Keratinocyte (primary cell): ENCODE measurements at regions not wholly inside any gene's neighbourhood (a gene's known extent, or its start where the extent isn't known, plus 50 kb on each side); places are given as distances from the start of the nearest gene placed in this dataset.

Source experiments
- DNase-seq: peaks from one replicate; pipeline ENCODE4 v3.0.0-alpha.2; 2011; ENCODE audit warnings: low read depth, missing footprints, low spot score
- FAIRE-seq: peaks from 2 replicates; lab custom pipeline; 2011; peaks lifted over from hg19 to GRCh38; lab: Jason Lieb, UNC
- H2AFZ ChIP-seq: 2 replicates; pipeline ENCODE4 v1.6.0; 2012; ENCODE audit warnings: low read length, control low read depth, inconsistent platforms; ENCODE audit not compliant: control insufficient read depth
- H3K27ac ChIP-seq: 2 replicates; pipeline ENCODE4 v1.5.1; 2011; ENCODE audit warnings: low read length; ENCODE audit not compliant: control insufficient read depth, insufficient read depth
- H3K27me3 ChIP-seq: 3 replicates; pipeline ENCODE4 v1.6.0; 2011; ENCODE audit warnings: low read length; ENCODE audit not compliant: control insufficient read depth, insufficient read depth; ENCODE audit errors: extremely low read depth
- H3K36me3 ChIP-seq, 2 experiments: 2 replicates in 1 of 2; 3 replicates in 1 of 2; pipeline ENCODE4 v1.5.1; 2011; ENCODE audit warnings: low read length in 2 of 2, mild to moderate bottlenecking in 1 of 2; ENCODE audit not compliant: control insufficient read depth in 2 of 2, insufficient read depth in 2 of 2; ENCODE audit errors: extremely low read depth in 1 of 2
- H3K4me1 ChIP-seq: 3 replicates; pipeline ENCODE4 v1.5.1; 2011; ENCODE audit warnings: low read length; ENCODE audit not compliant: control insufficient read depth, insufficient read depth; ENCODE audit errors: extremely low read depth
- H3K4me2 ChIP-seq: 3 replicates; pipeline ENCODE4 v1.6.0; 2011; ENCODE audit warnings: low read depth, low read length; ENCODE audit not compliant: control insufficient read depth, insufficient read depth; ENCODE audit errors: extremely low read depth
- H3K4me3 ChIP-seq, 3 experiments: fragments of 200-600 bp in 1 of 3; sonication (generic) in 1 of 3; 2 replicates in 2 of 3; 3 replicates in 1 of 3; pipeline ENCODE4 v1.5.1; 2011 to 2016; ENCODE audit warnings: low read length in 3 of 3, mild to moderate bottlenecking in 3 of 3, control low read depth in 2 of 3, inconsistent platforms in 1 of 3, low read depth in 1 of 3, mixed read lengths in 1 of 3, mixed run types in 1 of 3, moderate library complexity in 1 of 3; ENCODE audit not compliant: control insufficient read depth in 2 of 3, insufficient read depth in 2 of 3; ENCODE audit errors: extremely low read depth in 1 of 3
- H3K79me2 ChIP-seq: 2 replicates; pipeline ENCODE4 v1.6.0; 2012; ENCODE audit warnings: low read length; ENCODE audit not compliant: control insufficient read depth, insufficient read depth
- H3K9ac ChIP-seq: 3 replicates; pipeline ENCODE4 v1.6.0; 2011; ENCODE audit warnings: low read length; ENCODE audit not compliant: control insufficient read depth, insufficient read depth; ENCODE audit errors: extremely low read depth
- H3K9me1 ChIP-seq: 3 replicates; pipeline ENCODE4 v1.6.0; 2011; ENCODE audit warnings: low read length; ENCODE audit not compliant: control insufficient read depth, insufficient read depth; ENCODE audit errors: extremely low read depth
- H3K9me3 ChIP-seq: 2 replicates; pipeline ENCODE4 v1.5.1; 2012; ENCODE audit warnings: low read depth, low read length; ENCODE audit not compliant: control insufficient read depth
- H4K20me1 ChIP-seq: 3 replicates; pipeline ENCODE4 v1.6.0; 2011; ENCODE audit warnings: low read length; ENCODE audit not compliant: control insufficient read depth, insufficient read depth; ENCODE audit errors: extremely low read depth
- CTCF ChIP-seq, 3 experiments: IDR thresholded peaks in 1 of 3; conservative IDR thresholded peaks in 1 of 3; optimal IDR thresholded peaks in 1 of 3; 2 replicates in 2 of 3; 3 replicates in 1 of 3; pipeline versions ENCODE3 to v1.5.1; 2011; ENCODE audit warnings: low read length in 3 of 3, mild to moderate bottlenecking in 3 of 3, moderate library complexity in 2 of 3, control low read depth in 1 of 3, inconsistent platforms in 1 of 3; ENCODE audit not compliant: insufficient read depth in 2 of 3; ENCODE audit errors: extremely low read depth in 1 of 3
- EZH2 ChIP-seq: IDR thresholded peaks from one replicate; pipeline ENCODE4 v1.6.1; 2012; ENCODE audit warnings: inconsistent platforms, mild to moderate bottlenecking, low read length, moderate library complexity
- dilution Hi-C: fragments of 300-500 bp; cut with MboI; formaldehyde crosslinking; loops from one replicate; pipeline ENCODE4 v1.7.0; 2020; ENCODE audit warnings: low sequenced_read_pairs; ENCODE audit not compliant: extremely low pct_ligation_motif_present

- Histone ChIP-seq H3K4me1 (peaks cover 15% of the 10 kb centered on the region), H3K4me3 (no peak overlapping the region), H3K4me2 (no peak overlapping the region), H3K9me1 (no peaks in the 10 kb centered on the region), H3K9me3 (no peaks in the 10 kb centered on the region), H3K79me2 (no peaks in the 10 kb centered on the region), H3K27ac (no peak overlapping the region), H2AFZ (no peak overlapping the region), H3K36me3 (no peaks in the 10 kb centered on the region), H3K27me3 (no peaks in the 10 kb centered on the region), H3K9ac (no peak overlapping the region), H4K20me1 (no peaks in the 10 kb centered on the region)
- FAIRE-seq (no peak), DNase-seq (no peak)
- dilution Hi-C loops, result no loop called here
- TF ChIP-seq EZH2 (no peak), CTCF (optimal IDR thresholded peaks at IDR 0.05 in 1 of 3, IDR thresholded peaks at IDR 0.05 in 1 of 3, conservative IDR thresholded peaks at IDR 0.05 in 1 of 3; ENCODE audit: extremely low read depth in 1 of 3, insufficient read depth in 2 of 3, low read length in 3 of 3) (no peak)
Observed at GRCh38 chr2:120439067-120439368, 93.1 kb downstream of the INHBB start.

- no peaks in the 10 kb centered on the region for H4K20me1 ChIP-seq
- no peak for FAIRE-seq
Observed at GRCh38 chr2:120439637-120440384, 93.9 kb downstream of the INHBB start.

More at GRCh38 chr2:120439637-120440384, 93.9 kb downstream of the INHBB start:
- no peaks in the 10 kb centered on the region for H3K36me3 ChIP-seq
- no peaks in the 10 kb centered on the region for H3K79me2 ChIP-seq
- peaks cover 15% of the 10 kb centered on the region for H3K4me1 ChIP-seq
- H3K27me3 ChIP-seq, result no peaks in the 10 kb centered on the region
- H2AFZ ChIP-seq, result no peak overlapping the region
- H3K4me3 ChIP-seq, result no peak overlapping the region
- no peaks in the 10 kb centered on the region for H3K9me3 ChIP-seq
- dilution Hi-C loops, result no loop called here
- no peak for TF ChIP-seq CTCF (optimal IDR thresholded peaks at IDR 0.05 in 1 of 3, IDR thresholded peaks at IDR 0.05 in 1 of 3, conservative IDR thresholded peaks at IDR 0.05 in 1 of 3; ENCODE audit: extremely low read depth in 1 of 3, insufficient read depth in 2 of 3, low read length in 3 of 3)
- no peak for TF ChIP-seq EZH2
- H3K9me1 ChIP-seq, result no peaks in the 10 kb centered on the region
- H3K27ac ChIP-seq, result no peak overlapping the region
- DNase-seq, result no peak
- no peak overlapping the region for H3K4me2 ChIP-seq
- H3K9ac ChIP-seq, result no peak overlapping the region
